ENCODE measurements at regions not wholly inside any gene's neighbourhood (a gene's known extent, or its start where the extent isn't known, plus 50 kb on each side); places are given as distances from the start of the nearest gene placed in this dataset.
"Not testable (repeated sequence)": the region's sequence is repeated elsewhere in the genome, so short reads cannot be mapped to it uniquely, and the experiment has no call there.

DNA sequence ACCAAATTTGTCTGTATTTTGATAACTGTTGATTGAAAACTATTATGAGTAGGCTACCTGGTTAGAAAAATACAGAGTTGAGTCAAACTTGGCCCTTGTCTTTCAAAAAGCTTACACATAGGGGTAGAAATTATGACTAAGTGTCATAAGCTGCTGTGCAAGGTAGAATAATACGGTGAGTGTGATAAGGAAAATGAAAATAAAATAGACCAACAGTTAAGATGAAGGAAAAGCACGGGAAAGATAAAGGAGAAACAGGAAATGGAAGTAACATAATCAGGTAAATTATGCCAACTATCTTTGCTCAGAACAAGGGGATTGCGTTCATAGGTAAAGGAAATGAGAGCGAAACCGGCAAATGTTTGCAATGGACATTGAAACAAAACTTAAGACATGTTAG, 302.5 kb downstream of the PCDH7 start:
- H3K4me3 ChIP-seq = no peak overlapping the region
- no peak overlapping the region for H3K27ac ChIP-seq
- DNase-seq = no peak
- H3F3A ChIP-seq (ENCODE audit: insufficient read depth) = no peaks in the 10 kb centered on the region
- H3K9me3 ChIP-seq (ENCODE audit: low read depth) = no peaks in the 10 kb centered on the region
- no peaks in the 10 kb centered on the region for H3K4me1 ChIP-seq (ENCODE audit: insufficient read depth)
- H3K79me2 ChIP-seq (ENCODE audit: insufficient read depth) = no peaks in the 10 kb centered on the region
- no peaks in the 10 kb centered on the region for H3K9me2 ChIP-seq (ENCODE audit: insufficient read depth)
- TF ChIP-seq EZH2 (IDR thresholded peaks at IDR 0.05; ENCODE audit: insufficient read depth, poor library complexity, severe bottlenecking) = no peak
- no peak for TF ChIP-seq EZH2phosphoT487 (IDR thresholded peaks at IDR 0.05; ENCODE audit: insufficient read depth, low read depth)
- in situ Hi-C loops (cut with MboI) = no loop called here
- no peaks in the 10 kb centered on the region for H3K27me3 ChIP-seq (replicated peaks; ENCODE audit: insufficient read depth)
- no peak overlapping the region for H2AFZ ChIP-seq
- H4K20me1 ChIP-seq (ENCODE audit: insufficient read depth) = no peaks in the 10 kb centered on the region
- 54 to 56% methylated on average over 5 of the region's 5 CpGs for WGBS, 2 experiments (ENCODE audit: low coverage in 1 of 2, low lambda C conversion rate in 2 of 2, missing lambda C conversion rate in 2 of 2)
- no peak overlapping the region for H3K9ac ChIP-seq
- H3K4me2 ChIP-seq (ENCODE audit: unreplicated experiment) = no peak overlapping the region
- H3K36me3 ChIP-seq (ENCODE audit: low read depth) = no peaks in the 10 kb centered on the region

DNA sequence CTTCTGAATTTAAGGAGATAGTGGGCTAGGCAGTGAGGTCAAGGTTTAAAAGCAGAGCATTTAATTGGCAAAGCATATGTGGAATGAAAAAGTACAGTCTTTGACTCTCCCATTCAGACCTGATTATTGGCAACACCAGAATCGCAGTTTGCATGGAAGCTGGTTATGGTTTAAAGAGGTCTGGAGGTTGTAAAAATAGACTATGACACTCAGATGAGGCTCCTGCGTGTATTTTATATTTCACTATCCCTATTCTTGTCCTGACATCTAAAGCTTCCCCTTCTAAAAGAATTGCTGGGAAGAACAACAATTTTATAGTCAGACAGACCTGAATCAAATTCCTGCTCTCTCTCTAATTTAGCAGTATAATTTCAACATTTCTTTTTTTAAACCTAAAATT, 302.9 kb downstream of the PCDH7 start:
- Histone ChIP-seq H3K27me3 (replicated peaks; ENCODE audit: insufficient read depth) (no peaks in the 10 kb centered on the region), H3K36me3 (ENCODE audit: low read depth) (no peaks in the 10 kb centered on the region), H3K4me2 (ENCODE audit: unreplicated experiment) (no peak overlapping the region), H3K4me1 (ENCODE audit: insufficient read depth) (no peaks in the 10 kb centered on the region), H3K4me3 (no peak overlapping the region), H3K9ac (no peak overlapping the region), H3K9me2 (ENCODE audit: insufficient read depth) (no peaks in the 10 kb centered on the region), H2AFZ (no peak overlapping the region), H3K27ac (no peak overlapping the region), H3K79me2 (ENCODE audit: insufficient read depth) (no peaks in the 10 kb centered on the region), H3F3A (ENCODE audit: insufficient read depth) (no peaks in the 10 kb centered on the region), H3K9me3 (ENCODE audit: low read depth) (no peaks in the 10 kb centered on the region), H4K20me1 (ENCODE audit: insufficient read depth) (no peaks in the 10 kb centered on the region)
- WGBS, 2 experiments (ENCODE audit: low coverage in 1 of 2, low lambda C conversion rate in 2 of 2, missing lambda C conversion rate in 2 of 2) = 13 to 30% methylated on average over 2 of the region's 2 CpGs
- DNase-seq = no peak
- in situ Hi-C loops (cut with MboI) = no loop called here
- TF ChIP-seq EZH2phosphoT487 (IDR thresholded peaks at IDR 0.05; ENCODE audit: insufficient read depth, low read depth) (no peak), EZH2 (IDR thresholded peaks at IDR 0.05; ENCODE audit: insufficient read depth, poor library complexity, severe bottlenecking) (no peak)

DNA sequence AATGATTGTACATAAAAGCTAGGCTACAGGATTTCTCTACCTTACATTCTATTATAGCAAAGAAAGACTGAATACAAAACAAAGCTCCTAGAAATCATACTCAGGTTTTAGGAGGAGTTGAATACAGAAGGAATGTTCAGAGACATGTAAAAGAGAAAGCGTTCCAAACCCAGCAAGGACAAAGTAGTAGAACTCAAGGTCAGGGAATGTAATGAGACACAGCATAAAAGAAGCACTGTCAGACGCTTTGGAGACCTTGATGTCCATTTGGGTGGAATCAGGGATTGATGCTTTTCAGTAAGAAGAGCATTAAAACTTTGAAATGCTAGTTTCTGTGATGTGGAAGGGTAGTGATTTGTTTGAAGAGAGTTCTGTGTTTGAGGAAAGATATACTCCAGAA, 303.6 kb downstream of the PCDH7 start:
- TF ChIP-seq EZH2phosphoT487 (IDR thresholded peaks at IDR 0.05; ENCODE audit: insufficient read depth, low read depth) (no peak), EZH2 (IDR thresholded peaks at IDR 0.05; ENCODE audit: insufficient read depth, poor library complexity, severe bottlenecking) (no peak)
- H3K9me2 ChIP-seq (ENCODE audit: insufficient read depth) = no peaks in the 10 kb centered on the region
- no peak for DNase-seq
- no peak overlapping the region for H3K27ac ChIP-seq
- in situ Hi-C loops (cut with MboI) = no loop called here
- no peaks in the 10 kb centered on the region for H4K20me1 ChIP-seq (ENCODE audit: insufficient read depth)
- H3K4me1 ChIP-seq (ENCODE audit: insufficient read depth) = no peaks in the 10 kb centered on the region
- WGBS, 2 experiments (ENCODE audit: low coverage in 1 of 2, low lambda C conversion rate in 2 of 2, missing lambda C conversion rate in 2 of 2) = 18 to 19% methylated on average over 2 of the region's 2 CpGs
- H3K9me3 ChIP-seq (ENCODE audit: low read depth) = no peaks in the 10 kb centered on the region
- no peak overlapping the region for H2AFZ ChIP-seq
- no peaks in the 10 kb centered on the region for H3K79me2 ChIP-seq (ENCODE audit: insufficient read depth)
- H3K9ac ChIP-seq = no peak overlapping the region
- no peak overlapping the region for H3K4me2 ChIP-seq (ENCODE audit: unreplicated experiment)
- no peaks in the 10 kb centered on the region for H3K27me3 ChIP-seq (replicated peaks; ENCODE audit: insufficient read depth)
- H3F3A ChIP-seq (ENCODE audit: insufficient read depth) = no peaks in the 10 kb centered on the region
- H3K36me3 ChIP-seq (ENCODE audit: low read depth) = no peaks in the 10 kb centered on the region
- H3K4me3 ChIP-seq = no peak overlapping the region

DNA sequence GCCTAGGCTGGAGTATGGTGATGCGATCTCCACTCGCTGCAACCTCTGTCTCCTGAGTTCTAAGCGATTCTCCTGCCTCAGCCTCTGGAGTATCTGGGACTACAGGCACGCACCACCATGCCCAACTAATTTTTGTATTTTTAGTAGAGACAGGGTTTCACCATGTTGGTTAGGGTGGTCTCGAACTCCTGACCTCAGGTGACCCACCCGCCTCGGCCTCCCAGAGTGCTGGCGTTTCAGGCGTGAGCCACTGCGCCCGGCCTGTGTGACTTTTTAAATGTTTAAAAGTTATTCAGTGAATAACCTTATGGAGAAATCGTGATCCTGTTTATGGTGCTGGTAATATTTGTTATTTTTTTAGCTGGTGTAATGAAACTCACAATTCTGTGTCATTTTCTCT, 304.6 kb downstream of the PCDH7 start:
- H4K20me1 ChIP-seq (ENCODE audit: insufficient read depth); H3K9me2 ChIP-seq (ENCODE audit: insufficient read depth); H2AFZ ChIP-seq; H3K79me2 ChIP-seq (ENCODE audit: insufficient read depth); H3K9me3 ChIP-seq (ENCODE audit: low read depth); H3K27me3 ChIP-seq (replicated peaks; ENCODE audit: insufficient read depth); H3K27ac ChIP-seq; H3K4me2 ChIP-seq (ENCODE audit: unreplicated experiment); H3K9ac ChIP-seq; H3K4me3 ChIP-seq; H3K4me1 ChIP-seq (ENCODE audit: insufficient read depth); H3K36me3 ChIP-seq (ENCODE audit: low read depth); in situ Hi-C loops (cut with MboI); DNase-seq; H3F3A ChIP-seq (ENCODE audit: insufficient read depth): not testable (repeated sequence)
- 50 to 59% methylated on average over 12 of the region's 12 CpGs for WGBS, 2 experiments (ENCODE audit: low coverage in 1 of 2, low lambda C conversion rate in 2 of 2, missing lambda C conversion rate in 2 of 2)

DNA sequence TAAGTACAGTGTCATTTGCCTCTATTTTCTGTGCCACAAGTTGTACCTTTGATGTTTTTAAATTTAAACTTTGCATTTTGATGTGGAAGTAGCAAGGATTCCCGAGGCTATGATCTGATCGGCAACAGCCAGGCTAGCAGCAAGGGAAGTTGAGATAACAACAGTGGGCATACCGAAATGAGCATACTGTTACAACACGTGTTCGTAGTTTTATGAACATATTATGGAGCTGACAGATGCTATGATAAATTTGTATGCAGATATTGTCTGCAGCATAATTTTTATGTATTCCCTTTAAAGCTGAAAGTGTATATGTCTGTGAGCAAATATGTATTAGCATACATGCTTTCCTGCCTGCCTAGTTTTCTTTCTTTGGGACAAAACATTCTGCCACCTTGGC, 306.1 kb downstream of the PCDH7 start:
- Histone ChIP-seq H3K79me2 (ENCODE audit: insufficient read depth) (no peaks in the 10 kb centered on the region), H3K27me3 (replicated peaks; ENCODE audit: insufficient read depth) (no peaks in the 10 kb centered on the region), H3K4me2 (ENCODE audit: unreplicated experiment) (no peak overlapping the region), H3K36me3 (ENCODE audit: low read depth) (no peaks in the 10 kb centered on the region), H4K20me1 (ENCODE audit: insufficient read depth) (no peaks in the 10 kb centered on the region), H3K4me3 (no peak overlapping the region), H3F3A (ENCODE audit: insufficient read depth) (no peaks in the 10 kb centered on the region), H3K4me1 (ENCODE audit: insufficient read depth) (no peaks in the 10 kb centered on the region), H3K9me3 (ENCODE audit: low read depth) (no peaks in the 10 kb centered on the region), H2AFZ (no peak overlapping the region), H3K27ac (no peak overlapping the region), H3K9me2 (ENCODE audit: insufficient read depth) (no peaks in the 10 kb centered on the region), H3K9ac (no peak overlapping the region)
- WGBS, 2 experiments (ENCODE audit: low coverage in 1 of 2, low lambda C conversion rate in 2 of 2, missing lambda C conversion rate in 2 of 2) = 38 to 48% methylated on average over 5 of the region's 5 CpGs
- TF ChIP-seq EZH2phosphoT487 (IDR thresholded peaks at IDR 0.05; ENCODE audit: insufficient read depth, low read depth) (no peak), EZH2 (IDR thresholded peaks at IDR 0.05; ENCODE audit: insufficient read depth, poor library complexity, severe bottlenecking) (no peak)
- in situ Hi-C loops (cut with MboI) = no loop called here
- DNase-seq = no peak
